GM18861 (cell line): ENCODE measurements at regions not wholly inside any gene's neighbourhood (a gene's known extent, or its start where the extent isn't known, plus 50 kb on each side); places are given as distances from the start of the nearest gene placed in this dataset.

Source experiments
- ATAC-seq: cut with Tn5 transposase; IDR thresholded peaks from one replicate; pipeline ENCODE4 v1.9.1; 2021; ENCODE audit not compliant: unreplicated experiment

DNA sequence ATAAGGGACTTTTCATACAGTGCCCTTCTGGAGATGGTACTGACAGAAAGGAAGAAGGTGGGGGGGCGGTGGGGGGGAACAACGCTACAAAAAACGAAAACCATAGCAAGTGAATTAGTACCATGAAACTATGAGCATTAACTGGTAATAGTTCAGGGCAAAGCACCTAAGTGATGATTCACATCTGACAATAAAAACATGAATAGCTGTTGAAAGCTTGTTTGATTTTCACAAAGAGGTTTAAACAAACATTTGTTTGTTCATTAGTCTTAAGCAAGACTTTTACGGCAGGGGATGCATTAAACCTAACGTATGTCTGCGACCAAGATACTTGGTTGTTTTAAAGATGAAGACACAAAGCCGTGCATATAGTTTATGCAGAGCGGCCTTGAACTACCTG is 177.5 kb downstream of the LMO4 start:
- ATAC-seq: no peak

DNA sequence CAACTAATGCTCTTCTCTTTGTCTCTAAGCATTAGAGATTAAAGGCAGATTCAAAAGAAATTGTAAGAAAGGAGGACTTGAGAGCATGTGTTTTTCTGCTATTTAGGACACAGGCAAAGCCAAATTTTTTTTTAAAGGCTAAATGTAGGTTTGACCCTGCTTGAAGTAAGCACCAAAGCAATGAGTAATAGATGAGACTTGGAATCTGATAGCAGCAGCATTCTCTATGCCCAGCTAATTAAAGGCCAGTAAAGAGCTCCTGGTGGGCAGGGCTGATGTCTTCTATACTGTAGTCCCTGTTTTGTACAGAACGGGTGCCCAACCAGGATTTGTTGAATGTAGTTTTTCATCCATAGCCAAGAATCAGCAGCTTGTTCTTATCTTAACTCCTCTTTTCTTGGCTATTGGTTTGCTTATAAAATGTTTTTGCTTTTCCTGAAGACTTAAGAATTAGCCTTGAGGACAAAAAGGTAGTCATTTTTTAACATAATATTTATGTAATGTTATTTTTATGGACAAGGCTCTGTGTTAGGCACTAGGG is 179.6 kb downstream of the LMO4 start:
- no peak for ATAC-seq

DNA sequence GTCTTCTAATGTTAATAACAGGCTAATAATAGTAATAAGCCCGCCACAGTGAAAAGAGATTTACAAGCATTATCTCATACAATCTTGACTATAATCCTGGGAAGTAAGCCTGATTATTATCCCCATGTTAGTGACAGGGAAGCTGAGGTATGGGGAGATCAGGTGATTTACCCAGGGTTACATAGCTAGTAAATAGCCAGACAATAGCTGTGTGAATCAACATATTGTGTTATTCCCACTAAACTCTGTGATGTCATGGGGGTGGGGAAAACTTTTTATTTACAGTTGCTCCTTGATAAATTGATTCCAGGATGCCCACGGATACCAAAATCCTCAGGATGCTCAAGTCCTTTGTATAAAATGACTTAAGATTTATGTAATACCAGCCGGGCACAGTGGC is 181.9 kb downstream of the LMO4 start:
- no peak for ATAC-seq

DNA sequence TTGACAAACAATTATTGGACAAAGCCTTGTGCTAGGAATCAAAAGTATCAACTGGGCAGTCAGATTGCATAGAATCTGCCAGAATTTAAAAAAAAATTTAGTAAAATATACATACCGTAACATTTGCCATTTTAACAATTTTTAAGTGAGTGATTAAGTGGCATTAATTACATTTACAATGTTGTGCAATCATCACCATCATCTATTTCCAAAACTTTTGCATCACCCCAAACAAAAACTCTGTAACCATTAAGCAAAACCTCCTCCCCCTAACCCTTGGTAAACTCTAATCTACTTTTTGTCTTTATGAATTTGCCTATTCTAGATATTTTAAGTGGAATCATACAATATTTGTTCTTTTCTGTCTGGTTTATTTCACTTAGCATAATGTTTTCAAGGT is 182.8 kb downstream of the LMO4 start:
- ATAC-seq: no peak

DNA sequence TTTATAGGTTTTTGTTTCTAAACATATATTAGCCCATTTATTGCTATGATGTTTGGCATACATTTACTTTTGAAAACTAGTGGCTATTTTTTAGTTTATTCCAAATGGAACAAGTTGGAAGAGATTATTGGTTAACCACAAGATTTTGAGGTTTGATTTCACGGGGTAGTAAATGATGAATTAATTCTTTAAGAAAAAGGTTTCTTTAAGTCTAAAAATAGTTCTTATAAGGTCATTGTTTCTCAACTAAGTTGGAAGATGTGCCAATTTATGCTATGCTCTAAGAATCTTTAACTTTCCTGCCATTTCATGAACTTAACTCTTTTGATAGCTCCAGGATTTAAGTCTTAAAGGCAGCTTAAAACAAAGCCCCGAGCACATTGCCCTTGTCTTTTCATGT is 183.8 kb downstream of the LMO4 start:
- ATAC-seq: no peak

DNA sequence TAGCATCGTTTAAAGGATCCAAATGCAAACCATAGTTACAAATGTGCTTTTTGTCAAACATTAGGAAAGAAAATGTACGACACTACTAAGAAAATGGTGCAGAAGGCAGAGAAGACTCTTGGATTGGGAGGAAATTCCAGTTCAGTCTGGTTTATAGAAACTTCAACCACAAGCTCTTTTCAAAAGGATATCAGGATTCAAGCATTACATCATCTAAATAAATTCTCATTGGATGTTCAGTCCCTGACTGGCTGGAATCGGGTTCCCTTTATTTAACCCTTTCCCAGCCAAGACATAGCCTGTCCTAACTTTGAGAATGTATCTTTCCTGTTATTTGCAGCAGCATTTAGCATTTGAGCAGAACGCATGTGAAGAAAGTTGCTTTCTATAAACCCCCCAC is 184.6 kb downstream of the LMO4 start:
- no peak for ATAC-seq

DNA sequence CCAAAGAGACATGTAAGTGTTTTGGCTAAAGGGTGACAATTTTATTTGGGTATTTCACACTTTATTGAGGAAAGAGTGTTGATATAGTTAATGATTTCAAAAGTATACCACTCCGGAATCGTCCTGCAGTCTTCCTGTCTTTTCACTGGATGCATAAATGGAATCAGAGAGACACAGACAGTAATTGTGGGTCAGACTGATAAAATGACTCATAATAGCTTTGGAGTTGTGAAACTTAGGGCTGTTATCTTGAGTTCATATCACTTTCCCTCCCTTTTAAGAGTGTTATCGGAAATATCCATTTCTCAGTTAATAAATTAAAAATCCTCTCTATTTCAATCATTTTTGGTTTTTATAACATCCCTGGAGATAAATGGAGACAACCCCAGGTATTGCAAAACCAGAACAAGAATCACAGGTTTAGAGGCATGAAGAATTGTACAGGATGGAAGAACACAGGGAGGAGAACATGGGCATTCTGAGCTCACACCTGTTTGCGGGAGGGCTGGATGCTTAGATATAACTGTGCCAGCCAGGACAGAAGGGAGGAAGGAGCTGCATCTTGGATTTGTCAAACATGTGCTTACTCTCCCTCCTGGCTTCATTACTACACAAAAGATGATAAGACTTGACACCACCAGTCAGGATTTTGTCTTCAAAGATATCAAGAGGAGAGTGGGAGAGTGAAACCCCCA is 185.4 kb downstream of the LMO4 start:
- ATAC-seq: no peak

DNA sequence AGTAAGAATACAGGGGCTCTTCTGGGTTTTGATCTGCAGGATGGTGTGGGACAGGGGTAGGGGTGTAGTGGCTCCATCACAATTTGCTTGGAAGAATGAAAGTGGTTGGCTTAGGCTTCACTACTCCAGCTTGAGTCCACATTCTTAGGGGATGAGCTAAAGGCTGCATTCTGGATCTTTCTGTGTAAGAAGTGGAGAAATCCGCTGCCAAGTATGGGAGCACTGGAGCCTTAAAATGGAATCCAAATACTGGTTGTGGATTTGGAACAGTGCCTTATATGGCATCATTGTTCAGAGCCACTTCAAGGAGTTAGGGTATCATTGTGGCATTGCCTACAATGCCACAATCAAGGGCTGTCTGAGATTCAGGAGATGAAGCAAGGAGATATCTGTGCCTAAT is 187.1 kb downstream of the LMO4 start:
- no peak for ATAC-seq

DNA sequence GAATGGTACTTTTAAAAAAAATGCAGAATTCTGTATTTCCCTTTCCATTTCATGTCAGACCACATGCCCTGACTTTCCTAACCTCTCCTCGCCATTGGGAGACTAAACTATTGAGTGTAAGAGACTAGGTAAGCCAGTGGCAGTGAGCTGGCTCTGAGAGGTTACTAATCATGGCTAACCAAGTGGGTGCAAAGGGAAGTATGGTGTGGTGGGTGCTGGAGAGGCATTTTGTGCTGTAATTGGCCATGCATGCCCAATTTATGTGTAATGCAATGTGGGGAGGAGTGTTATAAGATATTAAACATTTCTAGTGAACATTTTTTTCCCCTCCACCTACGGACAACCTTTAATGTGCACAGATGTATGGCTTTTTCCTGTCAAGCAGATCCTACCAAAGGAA is 190.1 kb downstream of the LMO4 start:
- no peak for ATAC-seq

DNA sequence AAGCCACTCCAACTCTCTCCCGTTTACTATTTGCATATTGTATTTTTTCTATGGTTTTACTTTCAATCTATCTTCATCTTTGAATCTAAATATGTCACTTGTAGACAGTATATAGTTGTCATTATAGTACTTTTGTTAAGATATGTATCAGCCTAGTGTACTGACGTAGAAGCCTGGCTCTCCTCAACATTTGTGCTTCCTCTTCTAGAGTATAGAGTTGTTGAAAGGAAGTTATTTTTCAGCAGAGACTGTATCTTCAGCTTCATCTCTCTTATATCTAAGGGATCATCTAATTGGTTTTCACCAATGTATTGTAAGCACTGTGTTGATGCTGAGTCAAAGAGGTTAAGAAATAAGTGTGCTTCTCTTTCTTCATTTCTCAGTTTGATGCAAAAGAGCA is 192.8 kb downstream of the LMO4 start:
- ATAC-seq: no peak

DNA sequence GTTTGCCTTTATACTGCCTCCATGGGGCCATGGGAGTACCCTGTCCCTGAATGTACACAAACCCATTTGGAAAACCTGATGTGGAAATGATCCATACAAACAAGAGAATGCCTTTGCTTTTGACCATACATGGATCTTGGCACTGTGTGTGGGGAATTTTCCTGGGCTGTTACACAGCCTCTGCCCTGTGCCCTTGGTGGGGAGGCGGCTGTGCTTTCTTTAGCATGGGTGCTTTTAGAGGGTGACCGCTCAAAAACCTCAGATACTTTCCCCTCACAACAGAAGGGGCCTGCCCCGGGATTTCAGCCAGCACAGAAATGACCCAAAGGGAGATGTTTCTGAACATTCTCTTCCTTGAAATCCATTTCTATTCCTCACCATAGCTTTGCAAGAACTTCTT is 194.8 kb downstream of the LMO4 start:
- no peak for ATAC-seq

DNA sequence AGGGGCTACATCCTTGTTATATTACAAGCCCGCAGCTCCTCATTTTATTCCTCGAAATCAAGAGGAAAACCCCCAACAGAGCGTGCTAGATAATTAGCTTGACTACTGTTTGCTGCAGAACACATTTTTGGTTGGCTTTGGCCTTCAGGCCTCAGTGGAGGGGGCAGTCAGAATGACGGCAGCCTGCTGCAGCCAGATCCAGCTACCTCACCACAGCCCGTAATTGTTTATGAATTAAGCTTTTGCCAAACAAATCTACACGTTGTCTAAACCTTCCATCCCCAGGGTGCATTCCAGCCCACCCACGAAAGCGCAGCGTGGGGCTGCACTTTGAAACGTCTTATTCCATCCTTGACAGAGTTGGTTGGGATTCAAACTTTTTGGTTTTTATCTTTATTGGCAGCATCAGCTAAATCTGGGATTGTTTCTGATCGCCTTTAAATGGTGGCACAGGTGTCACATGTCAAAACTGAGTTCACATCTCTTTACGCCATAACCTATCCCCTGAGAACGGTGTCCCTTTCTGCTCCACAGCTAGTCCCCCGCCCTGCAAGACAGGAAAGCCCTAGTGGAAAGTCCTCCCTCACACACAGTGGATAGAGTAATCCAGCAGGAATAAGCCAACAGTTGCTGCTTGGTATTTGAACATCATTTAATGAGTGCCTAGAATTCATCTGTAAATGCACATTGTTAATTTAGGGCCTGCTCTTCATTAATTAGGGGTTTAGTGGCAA is 195.5 kb downstream of the LMO4 start:
- ATAC-seq: no peak

DNA sequence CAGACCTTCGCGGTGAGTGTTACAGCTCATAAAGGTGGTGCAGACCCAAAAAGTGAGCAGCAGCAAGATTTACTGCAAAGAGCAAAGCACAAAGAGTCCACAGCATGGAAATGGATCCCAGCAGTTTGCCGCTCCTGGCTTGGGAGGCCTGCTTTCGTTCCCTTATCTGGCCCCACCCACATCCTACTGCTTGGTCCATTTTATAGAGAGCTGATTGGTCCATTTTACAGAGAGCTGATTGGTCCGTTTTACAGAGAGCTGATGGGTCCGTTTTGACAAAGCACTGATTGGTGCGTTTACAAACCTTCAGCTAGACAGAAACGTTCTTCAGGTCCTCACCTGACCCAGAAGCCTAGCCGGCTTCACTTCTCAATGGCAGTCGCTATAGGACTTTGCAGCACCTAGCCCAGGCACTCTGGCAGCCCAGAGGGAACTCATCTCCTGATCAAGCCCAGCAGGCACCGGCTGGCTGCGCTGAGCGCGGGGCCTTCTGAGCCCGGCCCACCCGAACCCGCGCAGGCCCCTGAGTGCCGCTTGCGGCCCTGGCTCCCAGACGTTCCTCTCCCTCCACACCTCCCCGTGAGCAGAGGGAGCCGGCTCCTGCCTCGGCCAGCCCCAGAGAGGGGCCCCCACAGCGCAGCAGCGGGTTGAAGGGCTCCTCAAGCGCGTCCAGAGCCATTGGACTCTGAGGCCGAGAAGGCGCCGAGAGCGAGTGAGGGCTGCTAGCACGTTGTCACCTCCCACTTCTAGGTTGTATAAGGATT is 200.3 kb downstream of the LMO4 start:
- no peak for ATAC-seq

DNA sequence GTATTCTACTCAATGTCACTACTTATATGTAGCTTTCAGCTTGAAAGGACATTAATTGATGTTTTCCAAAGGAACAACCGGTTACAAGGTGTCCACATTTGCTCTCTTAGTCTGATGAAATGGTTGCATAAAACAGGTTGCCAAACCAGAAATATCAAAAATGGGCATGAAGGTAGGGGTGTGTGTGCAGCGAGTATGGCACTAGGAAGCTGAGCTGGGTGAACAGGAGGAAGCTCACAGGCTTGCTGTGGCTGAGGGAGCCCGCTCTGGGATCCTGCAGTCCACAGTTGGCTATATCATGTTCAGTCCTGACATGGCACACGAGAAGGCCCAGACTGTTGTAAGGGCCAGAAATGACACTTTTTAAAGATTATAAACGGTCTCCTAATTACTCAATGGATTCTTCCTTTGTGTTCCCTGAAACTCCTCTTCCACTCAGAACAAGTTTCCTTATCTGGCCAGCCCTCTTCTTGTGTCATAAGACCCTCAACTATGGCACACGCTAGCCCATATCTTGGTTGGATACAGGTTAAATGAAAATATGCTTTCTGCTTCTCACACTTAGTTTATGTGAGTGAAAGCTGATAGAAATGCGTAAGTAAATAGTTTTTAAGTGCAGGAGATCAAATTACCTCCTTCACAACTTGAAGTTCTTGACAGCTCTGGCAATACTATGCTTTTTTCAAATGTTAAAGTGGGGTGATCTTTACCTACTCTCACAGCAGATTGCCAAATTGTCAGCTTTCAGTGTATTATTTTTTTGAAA is 201.5 kb downstream of the LMO4 start:
- no peak for ATAC-seq

DNA sequence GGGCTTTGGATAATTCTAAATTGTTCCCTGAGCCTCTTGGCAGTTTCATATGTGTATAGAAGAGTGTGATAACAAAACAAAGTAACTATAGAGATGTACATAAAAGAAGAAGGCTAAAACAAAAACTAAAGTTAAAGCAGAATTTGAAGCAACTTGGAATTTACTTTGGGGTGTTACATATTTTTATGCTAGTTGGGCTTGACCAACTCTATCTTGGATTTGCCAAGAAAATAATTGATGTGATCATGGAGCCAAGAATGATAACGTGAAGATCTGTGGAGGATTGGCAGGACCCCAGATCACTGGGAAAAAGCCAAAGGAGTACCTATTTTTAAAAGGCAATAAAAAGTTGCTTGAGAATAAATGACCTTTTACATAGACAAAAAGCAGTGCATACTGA is 206.9 kb downstream of the LMO4 start:
- no peak for ATAC-seq

DNA sequence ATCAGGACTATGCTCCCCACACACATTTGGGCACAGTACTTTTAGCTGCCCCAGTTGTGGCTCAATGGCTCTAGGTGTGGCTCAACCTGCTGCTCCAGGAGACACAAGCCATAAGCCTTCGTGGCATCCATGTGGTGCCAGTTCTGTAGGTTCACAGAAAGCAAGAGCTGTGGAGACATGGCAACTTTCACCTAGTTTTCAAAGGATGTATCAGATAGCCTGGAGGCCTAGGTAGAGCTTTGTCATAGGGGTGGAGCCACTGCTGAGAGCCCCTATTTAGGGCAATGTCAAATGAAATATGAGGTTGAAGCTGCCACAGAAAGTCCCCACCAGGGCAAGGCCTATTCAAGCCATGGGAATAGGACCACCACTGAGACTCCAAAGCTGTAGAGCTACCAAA is 210.5 kb downstream of the LMO4 start:
- no peak for ATAC-seq

DNA sequence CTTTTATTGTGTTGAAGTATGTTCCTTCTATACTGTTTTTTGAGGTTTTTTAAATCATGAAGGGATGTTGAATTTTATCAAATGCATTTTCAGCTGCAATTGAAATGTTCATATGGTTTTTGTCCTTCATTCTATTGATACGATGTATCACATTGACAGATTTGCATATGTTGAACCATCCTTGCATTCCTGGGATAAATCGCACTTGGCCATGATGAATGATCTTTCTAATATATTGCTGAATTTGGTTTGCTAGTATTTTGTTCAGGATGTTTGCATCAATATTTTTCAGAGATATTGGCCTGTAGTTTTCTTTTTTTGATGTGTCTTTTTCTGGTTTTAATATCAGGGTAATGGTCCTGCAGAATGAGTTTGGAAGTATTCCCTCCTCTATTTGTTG is 214.0 kb downstream of the LMO4 start:
- no peak for ATAC-seq

DNA sequence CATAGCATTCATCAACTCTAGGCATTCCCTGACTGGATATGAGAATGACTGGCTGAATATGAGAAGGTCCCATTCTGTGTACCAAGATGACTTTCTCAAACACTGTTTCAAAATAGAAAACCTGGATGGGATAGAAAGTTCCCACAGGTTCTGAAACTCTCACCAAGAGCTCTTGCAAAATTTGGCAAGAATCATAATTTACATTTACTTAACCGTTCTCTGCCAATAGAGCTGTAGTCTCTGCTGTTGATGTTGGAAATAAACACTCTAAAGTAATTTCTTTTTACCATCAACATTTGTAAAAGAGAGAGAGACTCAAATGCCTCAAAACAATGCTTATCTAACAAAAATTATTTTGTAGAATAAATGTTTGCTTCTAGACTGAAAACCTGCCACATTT is 221.1 kb downstream of the LMO4 start:
- ATAC-seq: no peak

DNA sequence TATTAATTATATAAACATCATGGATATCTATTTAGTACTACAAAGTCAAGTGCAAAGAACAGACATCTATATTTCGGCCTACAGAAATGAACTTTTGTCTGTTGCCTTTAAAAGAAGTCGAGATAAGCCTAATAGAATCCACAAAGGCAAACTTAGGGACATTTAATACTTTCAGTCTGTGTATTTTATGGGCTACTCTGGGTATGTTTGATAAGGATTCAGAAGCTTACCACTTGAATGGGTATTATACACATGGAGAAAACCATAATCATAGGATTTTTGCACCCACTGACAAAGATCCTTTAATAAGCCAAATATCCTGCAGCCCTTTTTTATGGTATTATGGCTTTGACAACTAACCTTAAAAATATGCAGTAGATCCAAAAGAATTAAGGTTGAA is 224.8 kb downstream of the LMO4 start:
- ATAC-seq: no peak

DNA sequence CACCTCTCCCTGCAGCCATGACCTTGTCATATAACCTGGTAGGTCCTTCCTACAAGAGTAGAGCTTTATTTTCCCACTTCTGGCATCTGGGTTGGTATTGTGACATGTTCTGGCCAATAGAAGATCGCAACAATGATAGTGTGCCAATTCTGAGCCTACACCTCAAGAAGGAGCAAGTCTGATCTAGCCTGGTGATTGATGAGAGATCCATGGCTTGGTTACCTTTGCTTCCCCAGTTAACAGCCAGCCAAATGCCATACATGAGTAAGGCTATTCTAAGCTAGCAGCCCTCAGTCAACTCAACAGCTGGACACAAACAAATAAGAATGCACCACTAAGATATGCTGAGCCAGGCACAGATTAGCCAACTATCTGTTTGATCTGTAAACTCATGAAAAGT is 226.7 kb downstream of the LMO4 start:
- no peak for ATAC-seq

DNA sequence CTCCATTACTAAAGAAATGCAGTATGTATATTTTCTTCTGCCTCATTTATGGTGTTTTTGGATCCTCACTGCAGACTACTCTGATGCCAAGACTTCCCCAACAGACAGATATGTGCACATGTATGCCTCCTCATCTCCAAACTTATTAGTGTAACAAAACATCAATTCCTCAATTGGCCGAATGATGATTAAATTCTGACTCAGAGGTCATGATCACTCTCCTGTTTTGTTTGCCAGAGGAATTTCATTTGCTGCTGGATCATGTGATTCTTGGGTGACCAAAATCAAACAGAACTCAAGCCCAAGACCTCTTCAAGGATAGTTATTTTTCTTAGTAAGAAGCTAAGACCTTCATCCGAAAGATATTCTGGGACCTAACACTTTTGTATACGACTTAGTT is 227.6 kb downstream of the LMO4 start:
- no peak for ATAC-seq
